A549 (cell line): ENCODE measurements at regions not wholly inside any gene's neighbourhood (a gene's known extent, or its start where the extent isn't known, plus 50 kb on each side); places are given as distances from the start of the nearest gene placed in this dataset.

Source experiments
- ATAC-seq, 2 experiments: fragments of 200-7000 bp in 1 of 2; fragments of >200 bp in 1 of 2; cut with Nextera tagmentation in 1 of 2; cut with Tn5 transposase in 1 of 2; 3 replicates each; pipeline versions ENCODE4 v1.8.0 to v1.9.1; 2018 to 2020; ENCODE audit warnings: mild to moderate bottlenecking in 1 of 2, moderate library complexity in 1 of 2
- CTCF ChIA-PET: fragments of 300-600 bp; sonication (Branson Sonifier 250); formaldehyde crosslinking; extraction: SDS; loops from one replicate; lab custom pipeline; 2021; ENCODE audit warnings: antibody characterized with exemption, inconsistent platforms; lab: Yijun Ruan, JAX
- POLR2A ChIA-PET: fragments of 350-600 bp; formaldehyde crosslinking; extraction: SDS; loops from one replicate; lab custom pipeline; 2021; ENCODE audit warnings: antibody characterized with exemption, inconsistent platforms; lab: Yijun Ruan, JAX
- DNase-seq, 2 experiments: peaks; one replicate each; pipeline versions ENCODE4 v3.0.0 to v3.0.0-alpha.2; 2011 to 2016; ENCODE audit warnings: low read depth in 1 of 2, low spot score in 1 of 2
- FAIRE-seq: peaks from 2 replicates; lab custom pipeline; 2011; peaks lifted over from hg19 to GRCh38; lab: Jason Lieb, UNC
- H3K27ac ChIP-seq, 2 experiments: fragments of >200 bp; sonication (Bioruptor Twin); formaldehyde crosslinking; 3 replicates each; pipeline ENCODE4 v1.5.1; 2016 to 2017
- H3K4me1 ChIP-seq: fragments of >200 bp; sonication (Bioruptor Twin); formaldehyde crosslinking; 3 replicates; pipeline ENCODE4 v1.6.1; 2016
- H3K4me2 ChIP-seq: fragments of >200 bp; sonication (Bioruptor Twin); formaldehyde crosslinking; 3 replicates; pipeline ENCODE4 v1.6.1; 2016
- H3K4me3 ChIP-seq: fragments of >200 bp; sonication (Bioruptor Twin); formaldehyde crosslinking; 3 replicates; pipeline ENCODE4 v1.5.1; 2016
- H3K9me3 ChIP-seq: fragments of >200 bp; sonication (Bioruptor Twin); formaldehyde crosslinking; 3 replicates; pipeline ENCODE4 v1.6.1; 2016
- EHF ChIP-seq: fragments of 250-450 bp; sonication (Bioruptor Pico); IDR thresholded peaks from 2 replicates; pipeline ENCODE4 v1.5.0; 2020; ENCODE audit warnings: mild to moderate bottlenecking
- EHMT2 ChIP-seq: fragments of 200-600 bp; sonication (generic); IDR thresholded peaks from 2 replicates; pipeline ENCODE4 v1.6.1; 2016; ENCODE audit warnings: antibody characterized with exemption, low read depth, mild to moderate bottlenecking, moderate library complexity
- EP300 ChIP-seq, 2 experiments: fragments of >200 bp; sonication (Bioruptor Twin); formaldehyde crosslinking; IDR thresholded peaks; 2 replicates in 1 of 2; 3 replicates in 1 of 2; pipeline ENCODE4 v1.6.1; 2016 to 2017
- GATA3 ChIP-seq: IDR thresholded peaks from 2 replicates; pipeline ENCODE4 v1.6.1; 2012; ENCODE audit warnings: borderline replicate concordance
- HOXA7 ChIP-seq: fragments of 250-450 bp; sonication (Bioruptor Pico); IDR thresholded peaks from 2 replicates; pipeline ENCODE4 v1.5.0; 2020; ENCODE audit warnings: mild to moderate bottlenecking, moderate library complexity
- NPAS2 ChIP-seq: fragments of 250-450 bp; sonication (Bioruptor Pico); IDR thresholded peaks from 2 replicates; pipeline ENCODE4 v1.8.0; 2022; ENCODE audit warnings: mild to moderate bottlenecking, moderate library complexity, borderline replicate concordance
- NR3C1 ChIP-seq: fragments of >200 bp; sonication (Bioruptor Twin); formaldehyde crosslinking; IDR thresholded peaks from 3 replicates; pipeline ENCODE4 v1.6.1; 2017
- POLR2A ChIP-seq: IDR thresholded peaks from 2 replicates; pipeline ENCODE4 v1.6.1; 2012; ENCODE audit warnings: mild to moderate bottlenecking, low read length
- RAD21 ChIP-seq, 2 experiments: fragments of >200 bp in 1 of 2; sonication (Bioruptor Twin) in 1 of 2; formaldehyde crosslinking in 1 of 2; IDR thresholded peaks in 1 of 2; conservative IDR thresholded peaks in 1 of 2; 2 replicates in 1 of 2; 3 replicates in 1 of 2; pipeline ENCODE4 v1.6.1; 2012 to 2018; ENCODE audit warnings: inconsistent platforms in 1 of 2
- RARB ChIP-seq: fragments of 250-450 bp; sonication (Bioruptor Pico); IDR thresholded peaks from 2 replicates; pipeline ENCODE4 v1.8.0; 2021; ENCODE audit warnings: mild to moderate bottlenecking, moderate library complexity
- RCOR1 ChIP-seq: fragments of 150-350 bp; IDR thresholded peaks from 2 replicates; pipeline ENCODE4 v1.6.1; 2014; ENCODE audit warnings: antibody characterized with exemption, low read length, low read depth
- TFCP2L1 ChIP-seq: fragments of 250-450 bp; sonication (Bioruptor Pico); IDR thresholded peaks from 2 replicates; pipeline ENCODE4 v1.5.0; 2021; ENCODE audit warnings: mild to moderate bottlenecking
- TP53 ChIP-seq: fragments of 250-450 bp; sonication (Bioruptor Pico); IDR thresholded peaks from 2 replicates; pipeline ENCODE4 v1.5.0; 2021; ENCODE audit warnings: mild to moderate bottlenecking, moderate library complexity
- ZNF302 ChIP-seq: fragments of 250-450 bp; sonication (Bioruptor Pico); IDR thresholded peaks from 2 replicates; pipeline ENCODE4 v1.9.0; 2021; ENCODE audit warnings: inconsistent platforms, mild to moderate bottlenecking, moderate library complexity
- ZSCAN20 ChIP-seq: fragments of 250-450 bp; sonication (Bioruptor Pico); IDR thresholded peaks from 2 replicates; pipeline ENCODE4 v1.8.0; 2022; ENCODE audit warnings: mild to moderate bottlenecking, moderate library complexity
- WGBS: methylation state at CpG from one replicate; pipeline ENCODE4 v1.1.6; 2017; ENCODE audit errors: missing lambda C conversion rate; 5-methylcytosine and 5-hydroxymethylcytosine counted together
- TF ChIP-seq, protein P1 (sequence below): fragments of >200 bp; sonication (Bioruptor Twin); formaldehyde crosslinking; IDR thresholded peaks from 3 replicates; pipeline ENCODE4 v1.6.1; 2016
- TF ChIP-seq, protein P2 (sequence below): fragments of 450-650 bp; IDR thresholded peaks from 2 replicates; pipeline ENCODE4 v1.6.1; 2014; ENCODE audit warnings: antibody characterized with exemption
- TF ChIP-seq, protein P3 (sequence below): IDR thresholded peaks from 2 replicates; pipeline ENCODE4 v1.6.1; 2012; ENCODE audit warnings: low read depth, borderline replicate concordance
- TF ChIP-seq, protein P4 (sequence below): fragments of 250-450 bp; sonication (Bioruptor Pico); IDR thresholded peaks from 2 replicates; pipeline ENCODE4 v1.5.0; 2021; ENCODE audit warnings: mild to moderate bottlenecking, moderate library complexity, borderline replicate concordance
- TF ChIP-seq, protein P5 (sequence below): fragments of 150-350 bp; IDR thresholded peaks from 2 replicates; pipeline ENCODE4 v1.6.1; 2014; ENCODE audit warnings: low read depth, mild to moderate bottlenecking, low read length
- TF ChIP-seq, protein P6 (sequence below): IDR thresholded peaks from 2 replicates; pipeline ENCODE4 v1.6.1; 2012

DNA sequence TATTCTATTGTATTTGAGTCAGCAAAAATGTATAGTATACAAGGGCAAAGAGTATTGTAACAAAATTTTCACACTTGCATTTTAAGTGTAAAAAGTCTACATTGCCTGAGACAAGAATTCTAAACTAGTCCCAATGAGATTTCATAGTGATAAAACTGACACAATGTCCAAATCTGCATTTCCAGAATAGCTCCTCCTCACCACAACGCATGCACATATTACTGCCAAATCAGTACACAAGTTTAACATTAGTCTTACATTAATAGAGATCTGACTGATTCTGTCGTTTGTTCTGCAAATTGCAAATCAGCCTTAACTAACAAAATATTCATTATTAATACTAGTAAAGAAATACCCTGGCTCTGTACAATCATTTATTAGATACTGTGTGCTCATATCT, 222.2 kb upstream of the NEIL3 start (continued):
- TF ChIP-seq ZNF302 (CRISPR knock-in tag) (no peak), HOXA7 (CRISPR knock-in tag) (no peak)

DNA sequence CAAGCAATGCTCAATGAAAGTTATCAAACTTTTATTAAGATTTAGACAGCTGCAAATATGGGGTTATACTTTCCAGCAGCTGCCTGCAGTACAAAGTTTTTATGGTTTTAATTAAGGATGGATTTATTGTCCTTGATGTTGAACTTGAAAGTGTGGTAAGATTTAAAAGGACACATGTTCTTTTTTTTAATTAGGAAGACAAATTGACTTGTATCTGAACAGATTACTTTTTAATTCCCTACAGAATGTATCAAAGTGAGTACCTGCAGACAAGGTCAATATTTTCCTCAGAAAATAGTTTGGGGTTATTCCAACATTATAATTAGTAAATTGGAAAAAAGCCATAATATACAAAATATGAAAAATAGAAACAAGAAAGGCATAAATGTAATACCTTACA, 218.2 kb upstream of the NEIL3 start:
- H3K4me2 ChIP-seq: no peak overlapping the region
- CTCF ChIA-PET: interaction anchor here (1.6 kb wide), 1 partner anchor 44 kb away, joined by 4 read pairs; no protein-coding TSS in a partner anchor
- H3K4me1 ChIP-seq: no peaks in the 10 kb centered on the region
- TF ChIP-seq, protein P1, sequence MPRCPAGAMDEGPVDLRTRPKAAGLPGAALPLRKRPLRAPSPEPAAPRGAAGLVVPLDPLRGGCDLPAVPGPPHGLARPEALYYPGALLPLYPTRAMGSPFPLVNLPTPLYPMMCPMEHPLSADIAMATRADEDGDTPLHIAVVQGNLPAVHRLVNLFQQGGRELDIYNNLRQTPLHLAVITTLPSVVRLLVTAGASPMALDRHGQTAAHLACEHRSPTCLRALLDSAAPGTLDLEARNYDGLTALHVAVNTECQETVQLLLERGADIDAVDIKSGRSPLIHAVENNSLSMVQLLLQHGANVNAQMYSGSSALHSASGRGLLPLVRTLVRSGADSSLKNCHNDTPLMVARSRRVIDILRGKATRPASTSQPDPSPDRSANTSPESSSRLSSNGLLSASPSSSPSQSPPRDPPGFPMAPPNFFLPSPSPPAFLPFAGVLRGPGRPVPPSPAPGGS: no peak
- TF ChIP-seq EP300 (IDR thresholded peaks at IDR 0.05): no peak
- TF ChIP-seq EHMT2: no peak
- no peak for TF ChIP-seq RCOR1
- FAIRE-seq (no peak), ATAC-seq (no peak), DNase-seq (no peak)
- H3K4me3 ChIP-seq: no peak overlapping the region
- H3K9me3 ChIP-seq: no peaks in the 10 kb centered on the region
- POLR2A ChIA-PET: no interaction called here
- no peak overlapping the region for H3K27ac ChIP-seq

DNA sequence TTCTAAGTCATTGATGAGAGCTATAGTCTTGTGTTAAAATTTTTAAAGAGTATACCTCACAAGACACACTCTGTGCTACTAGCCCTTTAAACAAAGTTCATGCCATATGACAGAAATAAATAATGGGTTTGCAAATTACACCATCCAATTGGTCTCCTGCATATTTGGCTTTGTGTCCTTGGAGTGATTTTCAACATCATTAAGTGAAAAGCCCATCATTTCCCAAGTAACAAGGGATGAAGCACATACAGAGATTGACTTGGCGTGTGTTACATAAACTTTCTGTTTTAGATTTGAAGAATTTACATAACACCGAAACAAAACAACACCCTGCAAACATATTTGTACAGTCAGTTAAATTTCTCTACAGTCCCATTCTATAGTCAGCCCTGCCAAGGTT, 216.9 kb upstream of the NEIL3 start:
- DNase-seq (no peak), FAIRE-seq (no peak), ATAC-seq (no peak)
- no peaks in the 10 kb centered on the region for H3K9me3 ChIP-seq
- H3K4me2 ChIP-seq: no peak overlapping the region
- ChIA-PET POLR2A (no interaction called here), CTCF (no interaction called here)
- no peak for TF ChIP-seq RARB (CRISPR knock-in tag)
- no peak for TF ChIP-seq GATA3
- no peak for TF ChIP-seq ZSCAN20 (CRISPR knock-in tag)
- no peak for TF ChIP-seq NPAS2 (CRISPR knock-in tag)
- TF ChIP-seq TFCP2L1 (CRISPR knock-in tag): no peak
- TF ChIP-seq, protein P2, sequence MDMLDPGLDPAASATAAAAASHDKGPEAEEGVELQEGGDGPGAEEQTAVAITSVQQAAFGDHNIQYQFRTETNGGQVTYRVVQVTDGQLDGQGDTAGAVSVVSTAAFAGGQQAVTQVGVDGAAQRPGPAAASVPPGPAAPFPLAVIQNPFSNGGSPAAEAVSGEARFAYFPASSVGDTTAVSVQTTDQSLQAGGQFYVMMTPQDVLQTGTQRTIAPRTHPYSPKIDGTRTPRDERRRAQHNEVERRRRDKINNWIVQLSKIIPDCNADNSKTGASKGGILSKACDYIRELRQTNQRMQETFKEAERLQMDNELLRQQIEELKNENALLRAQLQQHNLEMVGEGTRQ: no peak
- TF ChIP-seq, protein P3, sequence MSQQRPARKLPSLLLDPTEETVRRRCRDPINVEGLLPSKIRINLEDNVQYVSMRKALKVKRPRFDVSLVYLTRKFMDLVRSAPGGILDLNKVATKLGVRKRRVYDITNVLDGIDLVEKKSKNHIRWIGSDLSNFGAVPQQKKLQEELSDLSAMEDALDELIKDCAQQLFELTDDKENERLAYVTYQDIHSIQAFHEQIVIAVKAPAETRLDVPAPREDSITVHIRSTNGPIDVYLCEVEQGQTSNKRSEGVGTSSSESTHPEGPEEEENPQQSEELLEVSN: no peak
- no peak for TF ChIP-seq RAD21 (conservative IDR thresholded peaks at IDR 0.05 in 1 of 2, IDR thresholded peaks at IDR 0.05 in 1 of 2)
- TF ChIP-seq, protein P4, sequence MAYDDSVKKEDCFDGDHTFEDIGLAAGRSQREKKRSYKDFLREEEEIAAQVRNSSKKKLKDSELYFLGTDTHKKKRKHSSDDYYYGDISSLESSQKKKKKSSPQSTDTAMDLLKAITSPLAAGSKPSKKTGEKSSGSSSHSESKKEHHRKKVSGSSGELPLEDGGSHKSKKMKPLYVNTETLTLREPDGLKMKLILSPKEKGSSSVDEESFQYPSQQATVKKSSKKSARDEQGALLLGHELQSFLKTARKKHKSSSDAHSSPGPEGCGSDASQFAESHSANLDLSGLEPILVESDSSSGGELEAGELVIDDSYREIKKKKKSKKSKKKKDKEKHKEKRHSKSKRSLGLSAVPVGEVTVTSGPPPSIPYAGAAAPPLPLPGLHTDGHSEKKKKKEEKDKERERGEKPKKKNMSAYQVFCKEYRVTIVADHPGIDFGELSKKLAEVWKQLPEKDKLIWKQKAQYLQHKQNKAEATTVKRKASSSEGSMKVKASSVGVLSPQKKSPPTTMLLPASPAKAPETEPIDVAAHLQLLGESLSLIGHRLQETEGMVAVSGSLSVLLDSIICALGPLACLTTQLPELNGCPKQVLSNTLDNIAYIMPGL: no peak
- TF ChIP-seq, protein P5, sequence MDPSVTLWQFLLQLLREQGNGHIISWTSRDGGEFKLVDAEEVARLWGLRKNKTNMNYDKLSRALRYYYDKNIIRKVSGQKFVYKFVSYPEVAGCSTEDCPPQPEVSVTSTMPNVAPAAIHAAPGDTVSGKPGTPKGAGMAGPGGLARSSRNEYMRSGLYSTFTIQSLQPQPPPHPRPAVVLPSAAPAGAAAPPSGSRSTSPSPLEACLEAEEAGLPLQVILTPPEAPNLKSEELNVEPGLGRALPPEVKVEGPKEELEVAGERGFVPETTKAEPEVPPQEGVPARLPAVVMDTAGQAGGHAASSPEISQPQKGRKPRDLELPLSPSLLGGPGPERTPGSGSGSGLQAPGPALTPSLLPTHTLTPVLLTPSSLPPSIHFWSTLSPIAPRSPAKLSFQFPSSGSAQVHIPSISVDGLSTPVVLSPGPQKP: no peak
- no peak for TF ChIP-seq EHF
- no peak for TF ChIP-seq POLR2A
- no peak for TF ChIP-seq TP53
- no peak for TF ChIP-seq EHMT2
- TF ChIP-seq, protein P6, sequence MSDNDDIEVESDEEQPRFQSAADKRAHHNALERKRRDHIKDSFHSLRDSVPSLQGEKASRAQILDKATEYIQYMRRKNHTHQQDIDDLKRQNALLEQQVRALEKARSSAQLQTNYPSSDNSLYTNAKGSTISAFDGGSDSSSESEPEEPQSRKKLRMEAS: no peak
- no peak for TF ChIP-seq NR3C1
- no peak overlapping the region for H3K4me3 ChIP-seq
- H3K27ac ChIP-seq: no peak overlapping the region
- H3K4me1 ChIP-seq: no peaks in the 10 kb centered on the region
- 89% methylated on average over 2 of the region's 2 CpGs for WGBS
